Nephron progenitor cell (in vitro differentiated cells): ENCODE measurements at regions not wholly inside any gene's neighbourhood (a gene's known extent, or its start where the extent isn't known, plus 50 kb on each side); places are given as distances from the start of the nearest gene placed in this dataset.
A peak's percentile ranks its signal among the peaks of the same experiment; 100 is the strongest.

ENCODE experiments used
- DNase-seq: peaks from one replicate; pipeline ENCODE4 v3.0.0; 2021
- H3K27ac Mint-ChIP-seq: 2 replicates; pipeline ENCODE4 v1.8.0; 2021; ENCODE audit warnings: mild to moderate bottlenecking, moderate library complexity, mixed read lengths
- H3K27me3 Mint-ChIP-seq: 2 replicates; pipeline ENCODE4 v1.8.0; 2021; ENCODE audit warnings: mild to moderate bottlenecking, low read depth, mixed read lengths; ENCODE audit not compliant: poor library complexity
- H3K36me3 Mint-ChIP-seq: 2 replicates; pipeline ENCODE4 v1.8.0; 2021; ENCODE audit warnings: low read depth, mixed read lengths
- H3K4me1 Mint-ChIP-seq: 2 replicates; pipeline ENCODE4 v1.8.0; 2021; ENCODE audit warnings: mixed read lengths
- H3K4me3 Mint-ChIP-seq: 2 replicates; pipeline ENCODE4 v1.8.0; 2021; ENCODE audit warnings: mild to moderate bottlenecking, moderate library complexity, mixed read lengths
- H3K9me3 Mint-ChIP-seq: 2 replicates; pipeline ENCODE4 v1.8.0; 2021; ENCODE audit warnings: mild to moderate bottlenecking, moderate library complexity, mixed read lengths
- CTCF ChIP-seq: fragments of 200-600 bp; sonication (generic); IDR thresholded peaks from 2 replicates; pipeline ENCODE4 v1.5.0; 2021; ENCODE audit warnings: antibody characterized with exemption

DNA sequence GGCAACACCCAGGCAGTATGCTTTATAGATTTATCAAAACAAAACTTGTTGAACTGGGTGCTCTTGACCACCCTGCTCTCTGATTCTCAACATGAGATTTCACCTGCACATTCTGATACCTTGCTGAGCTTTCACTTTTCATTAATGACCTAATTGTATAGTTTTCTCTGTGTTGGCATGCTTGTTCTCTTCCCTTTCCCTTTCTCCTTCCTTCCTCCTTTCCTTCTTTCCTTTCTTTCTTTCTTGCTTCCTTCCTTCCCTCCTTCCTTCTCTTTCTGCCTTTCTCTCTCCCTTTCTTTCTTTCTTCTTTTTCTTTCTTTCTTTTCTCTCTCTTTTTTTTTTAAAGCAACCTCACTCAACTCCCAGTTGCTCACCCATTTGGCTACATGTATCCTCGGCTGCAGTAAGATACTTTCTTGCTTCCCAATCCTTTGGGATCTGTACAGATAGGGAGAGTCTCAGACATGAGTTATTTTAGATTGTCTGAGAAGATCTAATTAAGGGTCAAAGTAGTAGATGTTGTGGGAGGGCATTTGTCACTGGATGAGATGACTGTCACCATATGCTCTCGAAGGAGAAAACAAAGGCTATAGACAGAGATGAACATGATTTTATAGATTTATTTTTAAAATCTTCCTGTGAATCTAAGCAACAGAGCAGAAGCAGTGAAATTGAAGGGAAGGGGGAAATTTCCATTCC is 458.0 kb downstream of the USP25 start:
- TF ChIP-seq CTCF, result no peak
- Mint-ChIP-seq H3K9me3 (peaks cover 6% of the 10 kb centered on the region), H3K27me3 (no peaks in the 10 kb centered on the region), H3K27ac (peak overlapping the region; percentile 6), H3K4me3 (no peak overlapping the region), H3K36me3 (peaks cover 6% of the 10 kb centered on the region), H3K4me1 (peaks cover 49% of the 10 kb centered on the region)
- DNase-seq, result no peak

GRCh38 chr21:16192902-16193301 is 463.1 kb downstream of the USP25 start:
- no peak for TF ChIP-seq CTCF
- Mint-ChIP-seq H3K4me1 (peaks cover 65% of the 10 kb centered on the region), H3K9me3 (peaks cover 11% of the 10 kb centered on the region), H3K27me3 (no peaks in the 10 kb centered on the region), H3K4me3 (no peak overlapping the region), H3K27ac (peak overlapping the region; percentile 45), H3K36me3 (peaks cover 6% of the 10 kb centered on the region)
- DNase-seq, result no peak

DNA sequence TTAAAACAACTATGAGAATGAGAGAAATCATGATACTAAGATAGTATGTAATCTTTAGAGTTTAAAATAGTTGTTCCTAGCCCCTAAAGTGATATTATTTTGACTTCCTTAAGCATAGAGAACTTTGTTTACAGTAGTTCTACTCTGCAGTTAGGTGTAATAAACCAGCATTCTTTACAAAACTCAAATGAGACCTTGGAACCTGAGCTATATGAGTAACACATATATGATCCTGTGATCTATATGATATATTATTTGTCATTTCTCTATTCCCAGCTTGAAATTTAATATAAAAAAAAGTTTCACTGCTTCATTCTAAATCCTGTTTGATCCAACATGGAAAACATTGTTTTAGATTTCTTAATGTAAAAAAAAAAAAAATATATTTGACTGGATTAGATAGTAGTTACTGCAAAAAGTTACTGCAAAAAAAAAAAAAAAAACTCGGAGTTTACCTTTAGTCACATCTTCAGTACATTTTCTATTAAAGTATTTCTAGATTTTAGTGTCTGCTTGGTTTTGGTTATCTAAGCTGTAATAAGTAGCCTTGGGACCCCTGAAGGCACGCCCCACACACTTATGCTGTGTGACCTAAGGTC is 463.8 kb downstream of the USP25 start:
- Mint-ChIP-seq H3K9me3 (peaks cover 17% of the 10 kb centered on the region), H3K36me3 (peaks cover 13% of the 10 kb centered on the region), H3K4me3 (peak overlapping the region; percentile 83), H3K27me3 (peaks cover under 1% of the 10 kb centered on the region), H3K4me1 (peaks cover 67% of the 10 kb centered on the region), H3K27ac (peak overlapping the region; percentile 100)
- no peak for DNase-seq
- no peak for TF ChIP-seq CTCF

DNA sequence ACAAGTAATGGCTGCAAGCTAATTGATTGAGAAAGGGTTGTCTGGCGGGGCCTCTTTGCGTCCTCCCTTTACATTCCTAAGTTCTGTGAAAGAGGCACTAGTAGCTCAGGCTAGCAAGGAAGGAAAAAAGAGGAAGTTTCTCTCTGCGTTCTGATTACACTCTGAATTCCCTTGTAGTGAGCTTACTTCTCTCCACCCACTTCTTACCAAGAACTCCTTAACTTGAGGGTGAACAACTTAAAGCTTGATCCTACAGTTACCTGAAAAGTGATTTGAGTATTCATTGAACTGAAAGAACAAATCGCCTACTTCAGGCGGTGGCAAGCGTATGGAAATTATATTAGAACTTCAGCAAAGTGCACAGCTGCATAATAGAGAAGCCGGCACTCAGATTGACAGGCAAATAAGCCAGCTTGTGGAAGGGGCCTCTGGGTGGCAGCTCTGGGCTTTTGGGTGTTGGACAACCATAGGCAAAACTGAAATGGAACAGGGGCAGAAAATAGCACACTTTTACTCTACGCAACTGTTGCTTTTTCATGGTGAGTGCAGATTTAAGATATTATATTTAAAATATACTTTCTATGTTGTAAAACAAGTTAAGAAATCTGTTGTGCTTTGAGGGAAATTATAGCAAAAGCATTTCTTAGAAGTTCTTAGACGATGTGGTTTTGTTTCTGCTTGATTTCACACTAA is 464.5 kb downstream of the USP25 start:
- peak; percentile 55 for DNase-seq
- H3K4me3 Mint-ChIP-seq, result peak overlapping the region; percentile 83
- peaks cover 3% of the 10 kb centered on the region for H3K27me3 Mint-ChIP-seq
- peaks cover 24% of the 10 kb centered on the region for H3K9me3 Mint-ChIP-seq
- H3K27ac Mint-ChIP-seq, result peak overlapping the region; percentile 100
- H3K36me3 Mint-ChIP-seq, result peaks cover 19% of the 10 kb centered on the region
- H3K4me1 Mint-ChIP-seq, result peaks cover 68% of the 10 kb centered on the region
- TF ChIP-seq CTCF, result no peak

GRCh38 chr21:16194788-16195537 is 465.2 kb downstream of the USP25 start:
- Mint-ChIP-seq H3K9me3 (peaks cover 31% of the 10 kb centered on the region), H3K36me3 (peaks cover 26% of the 10 kb centered on the region), H3K27me3 (peaks cover 3% of the 10 kb centered on the region), H3K4me1 (peaks cover 68% of the 10 kb centered on the region), H3K4me3 (peak overlapping the region; percentile 83), H3K27ac (peak overlapping the region; percentile 100)
- DNase-seq, result no peak
- TF ChIP-seq CTCF, result no peak
